ENCODE measurements at regions not wholly inside any gene's neighbourhood (a gene's known extent, or its start where the extent isn't known, plus 50 kb on each side); places are given as distances from the start of the nearest gene placed in this dataset.

GRCh38 chr2:104078431-104079157 is 775.3 kb upstream of the POU3F3 start:
- TF ChIP-seq CTCF (IDR thresholded peaks at IDR 0.05) = no peak
- TF ChIP-seq ZFX (IDR thresholded peaks at IDR 0.05; ENCODE audit: borderline replicate concordance) = no peak

Measured in 22Rv1 (cell line).